ENCODE measurements at regions not wholly inside any gene's neighbourhood (a gene's known extent, or its start where the extent isn't known, plus 50 kb on each side); places are given as distances from the start of the nearest gene placed in this dataset.

- ATAC-seq (ENCODE audit: low read depth): no peak
- Mint-ChIP-seq H3K27ac (no peak overlapping the region), H3K9me3 (no peaks in the 10 kb centered on the region), H3K36me3 (no peaks in the 10 kb centered on the region), H3K4me1 (no peaks in the 10 kb centered on the region), H3K27me3 (peaks cover 9% of the 10 kb centered on the region), H3K4me3 (no peak overlapping the region)
- no peak for DNase-seq (ENCODE audit: low spot score in 2 of 2)
Observed at GRCh38 chr2:157185476-157186227, 71.9 kb upstream of the GALNT5 start.

- no peak for DNase-seq (ENCODE audit: low spot score in 2 of 2)
- Mint-ChIP-seq H3K9me3 (no peaks in the 10 kb centered on the region), H3K4me3 (no peak overlapping the region), H3K4me1 (no peaks in the 10 kb centered on the region), H3K36me3 (no peaks in the 10 kb centered on the region), H3K27ac (no peak overlapping the region), H3K27me3 (peaks cover 6% of the 10 kb centered on the region)
- ATAC-seq (ENCODE audit: low read depth): no peak
Observed at GRCh38 chr2:157190151-157190550, 67.4 kb upstream of the GALNT5 start.

- peaks cover 4% of the 10 kb centered on the region for H3K27me3 Mint-ChIP-seq
- no peak overlapping the region for H3K27ac Mint-ChIP-seq
- H3K36me3 Mint-ChIP-seq: no peaks in the 10 kb centered on the region
- H3K4me1 Mint-ChIP-seq: no peaks in the 10 kb centered on the region
- DNase-seq (ENCODE audit: low spot score in 2 of 2) (no peak), ATAC-seq (ENCODE audit: low read depth) (no peak)
- no peak overlapping the region for H3K4me3 Mint-ChIP-seq
- H3K9me3 Mint-ChIP-seq: no peaks in the 10 kb centered on the region
Observed at GRCh38 chr2:157191186-157191585, 66.3 kb upstream of the GALNT5 start.

GRCh38 chr2:157192445-157193423, 64.8 kb upstream of the GALNT5 start:
- Mint-ChIP-seq H3K4me1 (no peaks in the 10 kb centered on the region), H3K9me3 (no peaks in the 10 kb centered on the region), H3K27ac (no peak overlapping the region), H3K27me3 (peaks cover 4% of the 10 kb centered on the region), H3K36me3 (no peaks in the 10 kb centered on the region), H3K4me3 (no peak overlapping the region)
- ATAC-seq (ENCODE audit: low read depth) (no peak), DNase-seq (ENCODE audit: low spot score in 2 of 2) (no peak)

GRCh38 chr2:157193461-157193860, 64.0 kb upstream of the GALNT5 start:
- H3K36me3 Mint-ChIP-seq: no peaks in the 10 kb centered on the region
- no peak for DNase-seq (ENCODE audit: low spot score in 2 of 2)
- no peak for ATAC-seq (ENCODE audit: low read depth)
- H3K27me3 Mint-ChIP-seq: peaks cover 4% of the 10 kb centered on the region
- H3K27ac Mint-ChIP-seq: no peak overlapping the region
- H3K4me1 Mint-ChIP-seq: no peaks in the 10 kb centered on the region
- H3K4me3 Mint-ChIP-seq: no peak overlapping the region
- H3K9me3 Mint-ChIP-seq: no peaks in the 10 kb centered on the region

GRCh38 chr2:157194097-157194688, 63.3 kb upstream of the GALNT5 start:
- H3K4me1 Mint-ChIP-seq: no peaks in the 10 kb centered on the region
- peak in 1 of 2 donors; percentile 2 for DNase-seq (ENCODE audit: low spot score in 2 of 2)
- no peaks in the 10 kb centered on the region for H3K36me3 Mint-ChIP-seq
- no peaks in the 10 kb centered on the region for H3K9me3 Mint-ChIP-seq
- peak; percentile 37 for ATAC-seq (ENCODE audit: low read depth)
- H3K27ac Mint-ChIP-seq: no peak overlapping the region
- no peak overlapping the region for H3K4me3 Mint-ChIP-seq
- peaks cover 3% of the 10 kb centered on the region for H3K27me3 Mint-ChIP-seq

GRCh38 chr2:157194844-157195243, 62.7 kb upstream of the GALNT5 start:
- no peak for ATAC-seq (ENCODE audit: low read depth)
- Mint-ChIP-seq H3K27me3 (peaks cover 3% of the 10 kb centered on the region), H3K4me3 (no peak overlapping the region), H3K4me1 (no peaks in the 10 kb centered on the region), H3K9me3 (no peaks in the 10 kb centered on the region), H3K36me3 (no peaks in the 10 kb centered on the region), H3K27ac (no peak overlapping the region)
- no peak for DNase-seq (ENCODE audit: low spot score in 2 of 2)

- no peaks in the 10 kb centered on the region for H3K9me3 Mint-ChIP-seq
- no peaks in the 10 kb centered on the region for H3K36me3 Mint-ChIP-seq
- ATAC-seq (ENCODE audit: low read depth) (no peak), DNase-seq (ENCODE audit: low spot score in 2 of 2) (no peak)
- no peak overlapping the region for H3K27ac Mint-ChIP-seq
- H3K27me3 Mint-ChIP-seq: no peaks in the 10 kb centered on the region
- no peaks in the 10 kb centered on the region for H3K4me1 Mint-ChIP-seq
- H3K4me3 Mint-ChIP-seq: no peak overlapping the region
Observed at GRCh38 chr2:157196956-157197355, 60.5 kb upstream of the GALNT5 start.

- Mint-ChIP-seq H3K27ac (no peak overlapping the region), H3K9me3 (no peaks in the 10 kb centered on the region), H3K4me3 (no peak overlapping the region), H3K27me3 (no peaks in the 10 kb centered on the region), H3K4me1 (no peaks in the 10 kb centered on the region), H3K36me3 (no peaks in the 10 kb centered on the region)
- no peak for DNase-seq (ENCODE audit: low spot score in 2 of 2)
- ATAC-seq (ENCODE audit: low read depth): no peak
Observed at GRCh38 chr2:157197848-157198247, 59.7 kb upstream of the GALNT5 start.

GRCh38 chr2:157203651-157204050, 53.9 kb upstream of the GALNT5 start:
- Mint-ChIP-seq H3K9me3 (no peaks in the 10 kb centered on the region), H3K36me3 (no peaks in the 10 kb centered on the region), H3K27me3 (no peaks in the 10 kb centered on the region), H3K4me1 (no peaks in the 10 kb centered on the region), H3K4me3 (no peak overlapping the region), H3K27ac (no peak overlapping the region)
- ATAC-seq (ENCODE audit: low read depth): no peak
- DNase-seq (ENCODE audit: low spot score in 2 of 2): no peak

- Mint-ChIP-seq H3K36me3 (no peaks in the 10 kb centered on the region), H3K27ac (no peak overlapping the region), H3K4me3 (no peak overlapping the region), H3K4me1 (no peaks in the 10 kb centered on the region), H3K27me3 (no peaks in the 10 kb centered on the region), H3K9me3 (no peaks in the 10 kb centered on the region)
- no peak for ATAC-seq (ENCODE audit: low read depth)
- DNase-seq (ENCODE audit: low spot score in 2 of 2): no peak
Observed at GRCh38 chr2:157204401-157204800, 53.1 kb upstream of the GALNT5 start.

- no peak overlapping the region for H3K4me3 Mint-ChIP-seq
- no peaks in the 10 kb centered on the region for H3K9me3 Mint-ChIP-seq
- no peak overlapping the region for H3K27ac Mint-ChIP-seq
- DNase-seq (ENCODE audit: low spot score in 2 of 2) (no peak), ATAC-seq (ENCODE audit: low read depth) (no peak)
- no peaks in the 10 kb centered on the region for H3K4me1 Mint-ChIP-seq
- H3K36me3 Mint-ChIP-seq: no peaks in the 10 kb centered on the region
- no peaks in the 10 kb centered on the region for H3K27me3 Mint-ChIP-seq
Observed at GRCh38 chr2:157206916-157207315, 50.6 kb upstream of the GALNT5 start.

Data from memory B cell (primary cell).